A549 (cell line): ENCODE measurements at regions not wholly inside any gene's neighbourhood (a gene's known extent, or its start where the extent isn't known, plus 50 kb on each side); places are given as distances from the start of the nearest gene placed in this dataset.
"Not testable (repeated sequence)": the region's sequence is repeated elsewhere in the genome, so short reads cannot be mapped to it uniquely, and the experiment has no call there.

Experiments used
- ATAC-seq, 2 experiments: fragments of 200-7000 bp in 1 of 2; fragments of >200 bp in 1 of 2; cut with Nextera tagmentation in 1 of 2; cut with Tn5 transposase in 1 of 2; 3 replicates each; pipeline versions ENCODE4 v1.8.0 to v1.9.1; 2018 to 2020; ENCODE audit warnings: mild to moderate bottlenecking in 1 of 2, moderate library complexity in 1 of 2
- CTCF ChIA-PET: fragments of 300-600 bp; sonication (Branson Sonifier 250); formaldehyde crosslinking; extraction: SDS; loops from one replicate; lab custom pipeline; 2021; ENCODE audit warnings: antibody characterized with exemption, inconsistent platforms; lab: Yijun Ruan, JAX
- POLR2A ChIA-PET: fragments of 350-600 bp; formaldehyde crosslinking; extraction: SDS; loops from one replicate; lab custom pipeline; 2021; ENCODE audit warnings: antibody characterized with exemption, inconsistent platforms; lab: Yijun Ruan, JAX
- DNase-seq, 2 experiments: peaks; one replicate each; pipeline versions ENCODE4 v3.0.0 to v3.0.0-alpha.2; 2011 to 2016; ENCODE audit warnings: low read depth in 1 of 2, low spot score in 1 of 2
- FAIRE-seq: peaks from 2 replicates; lab custom pipeline; 2011; peaks lifted over from hg19 to GRCh38; lab: Jason Lieb, UNC
- H3K27ac ChIP-seq, 2 experiments: fragments of >200 bp; sonication (Bioruptor Twin); formaldehyde crosslinking; 3 replicates each; pipeline ENCODE4 v1.5.1; 2016 to 2017
- H3K4me1 ChIP-seq: fragments of >200 bp; sonication (Bioruptor Twin); formaldehyde crosslinking; 3 replicates; pipeline ENCODE4 v1.6.1; 2016
- H3K4me2 ChIP-seq: fragments of >200 bp; sonication (Bioruptor Twin); formaldehyde crosslinking; 3 replicates; pipeline ENCODE4 v1.6.1; 2016
- H3K4me3 ChIP-seq: fragments of >200 bp; sonication (Bioruptor Twin); formaldehyde crosslinking; 3 replicates; pipeline ENCODE4 v1.5.1; 2016
- H3K9me3 ChIP-seq: fragments of >200 bp; sonication (Bioruptor Twin); formaldehyde crosslinking; 3 replicates; pipeline ENCODE4 v1.6.1; 2016
- CBX2 ChIP-seq: fragments of 200-600 bp; sonication (generic); IDR thresholded peaks from 2 replicates; pipeline ENCODE4 v1.6.1; 2016; ENCODE audit warnings: low read depth, mild to moderate bottlenecking, borderline replicate concordance
- CEBPB ChIP-seq, 2 experiments: fragments of >200 bp in 1 of 2; sonication (Bioruptor Twin) in 1 of 2; formaldehyde crosslinking in 1 of 2; IDR thresholded peaks; 2 replicates each; pipeline ENCODE4 v1.6.1; 2012 to 2016
- CHD4 ChIP-seq: fragments of 200-600 bp; sonication (generic); IDR thresholded peaks from 2 replicates; pipeline ENCODE4 v1.6.1; 2016; ENCODE audit warnings: antibody characterized with exemption, mild to moderate bottlenecking, borderline replicate concordance
- ESRRA ChIP-seq: fragments of 150-350 bp; IDR thresholded peaks from 2 replicates; pipeline ENCODE4 v1.6.1; 2014; ENCODE audit warnings: mild to moderate bottlenecking, low read length, borderline replicate concordance
- FOSB ChIP-seq: fragments of 250-450 bp; sonication (Bioruptor Pico); IDR thresholded peaks from 2 replicates; pipeline ENCODE4 v1.5.0; 2020; ENCODE audit warnings: mild to moderate bottlenecking, moderate library complexity
- FOXS1 ChIP-seq: fragments of 250-450 bp; sonication (Bioruptor Pico); IDR thresholded peaks from 2 replicates; pipeline ENCODE4 v1.5.0; 2020; ENCODE audit warnings: mild to moderate bottlenecking, moderate library complexity
- HOXB13 ChIP-seq: fragments of 250-450 bp; sonication (Bioruptor Pico); IDR thresholded peaks from 2 replicates; pipeline ENCODE4 v1.5.0; 2020; ENCODE audit warnings: low read depth, mild to moderate bottlenecking, moderate library complexity
- HOXB5 ChIP-seq: fragments of 250-450 bp; sonication (Bioruptor Pico); IDR thresholded peaks from 2 replicates; pipeline ENCODE4 v1.5.0; 2020; ENCODE audit warnings: mild to moderate bottlenecking, moderate library complexity
- JUN ChIP-seq, 2 experiments: fragments of >200 bp; sonication (Bioruptor Twin); formaldehyde crosslinking; IDR thresholded peaks; 2 replicates in 1 of 2; 3 replicates in 1 of 2; pipeline ENCODE4 v1.6.1; 2016 to 2017
- JUNB ChIP-seq: fragments of >200 bp; sonication (Bioruptor Twin); formaldehyde crosslinking; IDR thresholded peaks from 2 replicates; pipeline ENCODE4 v1.6.1; 2016
- MAZ ChIP-seq: fragments of 150-350 bp; IDR thresholded peaks from 2 replicates; pipeline ENCODE4 v1.6.1; 2014; ENCODE audit warnings: antibody characterized with exemption, low read depth, low read length, borderline replicate concordance
- MYC ChIP-seq: IDR thresholded peaks from 2 replicates; pipeline ENCODE4 v1.6.1; 2012; ENCODE audit warnings: mild to moderate bottlenecking, inconsistent platforms, low read length, improper control_type of control experiment, borderline replicate concordance
- NPAS2 ChIP-seq: fragments of 250-450 bp; sonication (Bioruptor Pico); IDR thresholded peaks from 2 replicates; pipeline ENCODE4 v1.8.0; 2022; ENCODE audit warnings: mild to moderate bottlenecking, moderate library complexity, borderline replicate concordance
- NR3C1 ChIP-seq: fragments of >200 bp; sonication (Bioruptor Twin); formaldehyde crosslinking; IDR thresholded peaks from 3 replicates; pipeline ENCODE4 v1.6.1; 2017
- RFX5 ChIP-seq: fragments of 450-650 bp; IDR thresholded peaks from 2 replicates; pipeline ENCODE4 v1.7.1; 2014; ENCODE audit warnings: antibody characterized with exemption, mild to moderate bottlenecking, moderate library complexity
- TP53 ChIP-seq: fragments of 250-450 bp; sonication (Bioruptor Pico); IDR thresholded peaks from 2 replicates; pipeline ENCODE4 v1.5.0; 2021; ENCODE audit warnings: mild to moderate bottlenecking, moderate library complexity
- ZFP36 ChIP-seq: fragments of 450-650 bp; IDR thresholded peaks from 2 replicates; pipeline ENCODE4 v1.6.1; 2014; ENCODE audit warnings: borderline replicate concordance; ENCODE audit not compliant: partially characterized antibody
- ZNF302 ChIP-seq: fragments of 250-450 bp; sonication (Bioruptor Pico); IDR thresholded peaks from 2 replicates; pipeline ENCODE4 v1.9.0; 2021; ENCODE audit warnings: inconsistent platforms, mild to moderate bottlenecking, moderate library complexity
- WGBS: methylation state at CpG from one replicate; pipeline ENCODE4 v1.1.6; 2017; ENCODE audit errors: missing lambda C conversion rate; 5-methylcytosine and 5-hydroxymethylcytosine counted together
- TF ChIP-seq, protein P1 (sequence below): fragments of 250-450 bp; sonication (Bioruptor Pico); IDR thresholded peaks from 2 replicates; pipeline ENCODE4 v1.5.0; 2021; ENCODE audit warnings: mild to moderate bottlenecking, moderate library complexity, borderline replicate concordance
- TF ChIP-seq, protein P2 (sequence below): fragments of 450-650 bp; IDR thresholded peaks from 2 replicates; pipeline ENCODE4 v1.6.1; 2014; ENCODE audit warnings: antibody characterized with exemption
- TF ChIP-seq, protein P3 (sequence below): IDR thresholded peaks from 2 replicates; pipeline ENCODE4 v1.6.1; 2012
- TF ChIP-seq, protein P4 (sequence below): fragments of 200-600 bp; sonication (generic); IDR thresholded peaks from 2 replicates; pipeline ENCODE4 v1.6.1; 2016; ENCODE audit warnings: antibody characterized with exemption, mild to moderate bottlenecking, moderate library complexity

DNA sequence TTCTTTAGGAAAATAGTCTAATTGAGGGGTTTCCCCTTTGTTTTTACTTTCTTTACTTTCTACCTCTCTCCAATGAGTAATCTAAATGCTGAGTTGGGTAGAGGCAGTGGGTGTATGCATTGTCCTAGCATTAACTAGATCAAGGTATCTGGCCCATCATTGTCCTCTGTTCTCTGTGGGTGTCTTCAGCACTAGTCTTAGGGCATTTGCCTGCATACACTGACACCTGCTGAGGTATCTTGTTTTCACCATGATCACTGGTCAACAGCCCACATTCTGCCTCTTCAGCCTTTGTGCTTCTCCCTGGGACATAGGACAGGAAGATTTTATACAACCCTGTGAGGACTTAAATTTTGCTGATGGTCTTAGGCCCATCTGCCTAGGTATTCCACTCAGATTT, 371.1 kb downstream of the RAB38 start:
- CTCF ChIA-PET: no interaction called here
- POLR2A ChIA-PET: no interaction called here
- no peak for ATAC-seq

DNA sequence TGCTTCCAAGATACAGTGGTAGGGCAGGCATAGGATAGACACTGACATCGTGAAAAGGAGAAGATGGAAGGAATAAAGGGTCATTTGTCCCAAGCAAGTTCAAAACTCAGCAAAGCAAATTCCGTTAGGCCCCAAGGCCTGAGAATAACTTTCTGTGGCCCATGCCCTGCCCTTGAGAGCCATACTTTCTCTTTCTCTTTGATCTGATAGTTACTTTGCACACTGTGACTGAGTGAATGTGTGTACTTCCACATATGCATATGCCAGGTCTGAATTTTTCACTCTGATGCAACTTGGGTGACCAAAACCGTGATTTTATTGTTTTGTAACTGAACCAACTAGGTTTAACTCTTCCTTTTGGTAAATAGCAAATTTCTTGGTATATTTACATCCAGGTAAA, 371.5 kb downstream of the RAB38 start:
- no peak overlapping the region for H3K27ac ChIP-seq
- CTCF ChIA-PET: no interaction called here
- H3K4me2 ChIP-seq: no peak overlapping the region
- no peak overlapping the region for H3K4me3 ChIP-seq
- WGBS: 1% methylated on average over 3 of the region's 3 CpGs
- ATAC-seq (no peak), FAIRE-seq (no peak), DNase-seq (no peak)
- no peaks in the 10 kb centered on the region for H3K9me3 ChIP-seq
- POLR2A ChIA-PET: no interaction called here
- no peaks in the 10 kb centered on the region for H3K4me1 ChIP-seq
- no peak for TF ChIP-seq ZFP36
- TF ChIP-seq ESRRA: no peak
- no peak for TF ChIP-seq ZNF302 (CRISPR knock-in tag)
- no peak for TF ChIP-seq NR3C1
- TF ChIP-seq, protein P1, sequence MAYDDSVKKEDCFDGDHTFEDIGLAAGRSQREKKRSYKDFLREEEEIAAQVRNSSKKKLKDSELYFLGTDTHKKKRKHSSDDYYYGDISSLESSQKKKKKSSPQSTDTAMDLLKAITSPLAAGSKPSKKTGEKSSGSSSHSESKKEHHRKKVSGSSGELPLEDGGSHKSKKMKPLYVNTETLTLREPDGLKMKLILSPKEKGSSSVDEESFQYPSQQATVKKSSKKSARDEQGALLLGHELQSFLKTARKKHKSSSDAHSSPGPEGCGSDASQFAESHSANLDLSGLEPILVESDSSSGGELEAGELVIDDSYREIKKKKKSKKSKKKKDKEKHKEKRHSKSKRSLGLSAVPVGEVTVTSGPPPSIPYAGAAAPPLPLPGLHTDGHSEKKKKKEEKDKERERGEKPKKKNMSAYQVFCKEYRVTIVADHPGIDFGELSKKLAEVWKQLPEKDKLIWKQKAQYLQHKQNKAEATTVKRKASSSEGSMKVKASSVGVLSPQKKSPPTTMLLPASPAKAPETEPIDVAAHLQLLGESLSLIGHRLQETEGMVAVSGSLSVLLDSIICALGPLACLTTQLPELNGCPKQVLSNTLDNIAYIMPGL (CRISPR knock-in tag): no peak
- no peak for TF ChIP-seq FOXS1 (CRISPR knock-in tag)
- no peak for TF ChIP-seq MAZ
- TF ChIP-seq CBX2: no peak
- TF ChIP-seq, protein P2, sequence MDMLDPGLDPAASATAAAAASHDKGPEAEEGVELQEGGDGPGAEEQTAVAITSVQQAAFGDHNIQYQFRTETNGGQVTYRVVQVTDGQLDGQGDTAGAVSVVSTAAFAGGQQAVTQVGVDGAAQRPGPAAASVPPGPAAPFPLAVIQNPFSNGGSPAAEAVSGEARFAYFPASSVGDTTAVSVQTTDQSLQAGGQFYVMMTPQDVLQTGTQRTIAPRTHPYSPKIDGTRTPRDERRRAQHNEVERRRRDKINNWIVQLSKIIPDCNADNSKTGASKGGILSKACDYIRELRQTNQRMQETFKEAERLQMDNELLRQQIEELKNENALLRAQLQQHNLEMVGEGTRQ: no peak
- TF ChIP-seq HOXB13 (CRISPR knock-in tag): no peak
- no peak for TF ChIP-seq JUN (IDR thresholded peaks at IDR 0.05)
- no peak for TF ChIP-seq RFX5
- TF ChIP-seq CHD4: no peak

More for the DNA sequence above, 371.1 kb downstream of the RAB38 start:
- no peaks in the 10 kb centered on the region for H3K9me3 ChIP-seq
- no peaks in the 10 kb centered on the region for H3K4me1 ChIP-seq
- DNase-seq: no peak
- no peak for FAIRE-seq
- no peak for TF ChIP-seq NPAS2
- no peak for TF ChIP-seq CBX2
- TF ChIP-seq HOXB5: no peak
- no peak for TF ChIP-seq TP53 (CRISPR knock-in tag)
- TF ChIP-seq, protein P3, sequence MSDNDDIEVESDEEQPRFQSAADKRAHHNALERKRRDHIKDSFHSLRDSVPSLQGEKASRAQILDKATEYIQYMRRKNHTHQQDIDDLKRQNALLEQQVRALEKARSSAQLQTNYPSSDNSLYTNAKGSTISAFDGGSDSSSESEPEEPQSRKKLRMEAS: no peak
- no peak for TF ChIP-seq CEBPB (IDR thresholded peaks at IDR 0.05)
- TF ChIP-seq MYC: no peak
- H3K4me2 ChIP-seq: no peak overlapping the region
- H3K4me3 ChIP-seq: no peak overlapping the region
- no peak overlapping the region for H3K27ac ChIP-seq

DNA sequence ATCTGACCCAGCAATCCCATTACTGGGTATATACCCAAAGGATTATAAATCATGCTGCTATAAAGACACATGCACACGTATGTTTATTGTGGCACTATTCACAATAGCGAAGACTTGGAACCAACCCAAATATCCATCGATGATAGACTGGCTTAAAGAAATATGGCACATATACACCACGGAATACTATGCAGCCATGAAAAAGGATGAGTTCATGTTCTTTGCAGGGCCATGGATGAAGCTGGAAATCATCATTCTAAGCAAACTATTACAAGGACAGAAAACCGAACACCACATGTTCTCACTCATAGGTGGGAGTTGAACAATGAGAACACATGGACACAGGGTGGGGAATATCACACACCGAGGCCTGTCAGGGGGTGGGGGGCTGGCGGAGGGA, 390.4 kb downstream of the RAB38 start:
- H3K9me3 ChIP-seq, ATAC-seq, H3K27ac ChIP-seq, H3K4me3 ChIP-seq, FAIRE-seq, POLR2A ChIA-PET, DNase-seq, CTCF ChIA-PET, H3K4me2 ChIP-seq, H3K4me1 ChIP-seq: not testable (repeated sequence)
- 28% methylated on average over 7 of the region's 7 CpGs for WGBS

DNA sequence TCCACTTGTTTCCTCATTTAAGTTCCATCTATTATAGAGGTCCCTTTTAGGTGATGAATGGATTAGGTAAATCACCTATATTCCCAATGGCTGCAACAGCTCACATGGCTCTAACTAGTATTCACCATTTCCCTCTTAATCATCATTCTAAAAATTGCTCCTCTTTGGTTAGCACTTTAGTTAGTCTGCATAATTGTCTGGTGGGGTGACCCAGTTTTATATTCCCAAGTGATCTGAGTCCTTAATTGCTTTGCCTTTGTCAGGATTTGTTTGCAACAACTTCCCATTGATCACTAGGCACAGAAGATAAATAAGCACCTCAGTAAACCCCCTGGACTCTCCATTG, 395.2 kb downstream of the RAB38 start:
- Histone ChIP-seq H3K4me3 (no peak overlapping the region), H3K27ac (no peak overlapping the region), H3K9me3 (no peaks in the 10 kb centered on the region), H3K4me1 (no peaks in the 10 kb centered on the region), H3K4me2 (no peak overlapping the region)
- TF ChIP-seq, protein P4, sequence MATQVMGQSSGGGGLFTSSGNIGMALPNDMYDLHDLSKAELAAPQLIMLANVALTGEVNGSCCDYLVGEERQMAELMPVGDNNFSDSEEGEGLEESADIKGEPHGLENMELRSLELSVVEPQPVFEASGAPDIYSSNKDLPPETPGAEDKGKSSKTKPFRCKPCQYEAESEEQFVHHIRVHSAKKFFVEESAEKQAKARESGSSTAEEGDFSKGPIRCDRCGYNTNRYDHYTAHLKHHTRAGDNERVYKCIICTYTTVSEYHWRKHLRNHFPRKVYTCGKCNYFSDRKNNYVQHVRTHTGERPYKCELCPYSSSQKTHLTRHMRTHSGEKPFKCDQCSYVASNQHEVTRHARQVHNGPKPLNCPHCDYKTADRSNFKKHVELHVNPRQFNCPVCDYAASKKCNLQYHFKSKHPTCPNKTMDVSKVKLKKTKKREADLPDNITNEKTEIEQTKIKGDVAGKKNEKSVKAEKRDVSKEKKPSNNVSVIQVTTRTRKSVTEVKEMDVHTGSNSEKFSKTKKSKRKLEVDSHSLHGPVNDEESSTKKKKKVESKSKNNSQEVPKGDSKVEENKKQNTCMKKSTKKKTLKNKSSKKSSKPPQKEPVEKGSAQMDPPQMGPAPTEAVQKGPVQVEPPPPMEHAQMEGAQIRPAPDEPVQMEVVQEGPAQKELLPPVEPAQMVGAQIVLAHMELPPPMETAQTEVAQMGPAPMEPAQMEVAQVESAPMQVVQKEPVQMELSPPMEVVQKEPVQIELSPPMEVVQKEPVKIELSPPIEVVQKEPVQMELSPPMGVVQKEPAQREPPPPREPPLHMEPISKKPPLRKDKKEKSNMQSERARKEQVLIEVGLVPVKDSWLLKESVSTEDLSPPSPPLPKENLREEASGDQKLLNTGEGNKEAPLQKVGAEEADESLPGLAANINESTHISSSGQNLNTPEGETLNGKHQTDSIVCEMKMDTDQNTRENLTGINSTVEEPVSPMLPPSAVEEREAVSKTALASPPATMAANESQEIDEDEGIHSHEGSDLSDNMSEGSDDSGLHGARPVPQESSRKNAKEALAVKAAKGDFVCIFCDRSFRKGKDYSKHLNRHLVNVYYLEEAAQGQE: no peak
- TF ChIP-seq JUNB (no peak), FOSB (no peak)
- ChIA-PET CTCF (no interaction called here), POLR2A (no interaction called here)
- ATAC-seq: no peak
- no peak for FAIRE-seq
- no peak for DNase-seq
